ENCODE measurements at regions not wholly inside any gene's neighbourhood (a gene's known extent, or its start where the extent isn't known, plus 50 kb on each side); places are given as distances from the start of the nearest gene placed in this dataset.
A peak's percentile ranks its signal among the peaks of the same experiment; 100 is the strongest.

DNA sequence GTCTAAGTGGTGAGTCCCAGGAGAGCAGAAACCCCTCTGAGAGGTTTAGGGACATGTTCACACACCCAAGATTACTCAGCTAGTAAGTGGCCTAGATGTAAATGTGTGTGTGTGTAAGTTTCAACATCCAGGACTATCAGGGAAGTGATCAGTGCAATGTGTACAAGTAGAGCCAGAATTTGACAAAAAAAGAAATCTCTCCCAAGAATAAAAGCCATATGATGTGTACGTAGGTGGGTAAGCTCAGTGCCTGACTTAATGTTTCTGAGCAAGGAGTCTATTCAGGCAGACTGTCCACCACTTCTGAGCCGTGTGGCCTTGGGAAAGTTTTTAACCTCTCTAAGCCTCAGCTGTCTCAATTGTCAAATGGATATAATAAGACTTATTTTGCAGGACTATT lies 133.8 kb upstream of the NAV2 start (continued):
- TF ChIP-seq, protein P1, sequence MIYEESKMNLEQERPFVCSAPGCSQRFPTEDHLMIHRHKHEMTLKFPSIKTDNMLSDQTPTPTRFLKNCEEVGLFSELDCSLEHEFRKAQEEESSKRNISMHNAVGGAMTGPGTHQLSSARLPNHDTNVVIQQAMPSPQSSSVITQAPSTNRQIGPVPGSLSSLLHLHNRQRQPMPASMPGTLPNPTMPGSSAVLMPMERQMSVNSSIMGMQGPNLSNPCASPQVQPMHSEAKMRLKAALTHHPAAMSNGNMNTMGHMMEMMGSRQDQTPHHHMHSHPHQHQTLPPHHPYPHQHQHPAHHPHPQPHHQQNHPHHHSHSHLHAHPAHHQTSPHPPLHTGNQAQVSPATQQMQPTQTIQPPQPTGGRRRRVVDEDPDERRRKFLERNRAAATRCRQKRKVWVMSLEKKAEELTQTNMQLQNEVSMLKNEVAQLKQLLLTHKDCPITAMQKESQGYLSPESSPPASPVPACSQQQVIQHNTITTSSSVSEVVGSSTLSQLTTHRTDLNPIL (CRISPR knock-in tag; IDR thresholded peaks at IDR 0.05; ENCODE audit: low read depth), result no peak

DNA sequence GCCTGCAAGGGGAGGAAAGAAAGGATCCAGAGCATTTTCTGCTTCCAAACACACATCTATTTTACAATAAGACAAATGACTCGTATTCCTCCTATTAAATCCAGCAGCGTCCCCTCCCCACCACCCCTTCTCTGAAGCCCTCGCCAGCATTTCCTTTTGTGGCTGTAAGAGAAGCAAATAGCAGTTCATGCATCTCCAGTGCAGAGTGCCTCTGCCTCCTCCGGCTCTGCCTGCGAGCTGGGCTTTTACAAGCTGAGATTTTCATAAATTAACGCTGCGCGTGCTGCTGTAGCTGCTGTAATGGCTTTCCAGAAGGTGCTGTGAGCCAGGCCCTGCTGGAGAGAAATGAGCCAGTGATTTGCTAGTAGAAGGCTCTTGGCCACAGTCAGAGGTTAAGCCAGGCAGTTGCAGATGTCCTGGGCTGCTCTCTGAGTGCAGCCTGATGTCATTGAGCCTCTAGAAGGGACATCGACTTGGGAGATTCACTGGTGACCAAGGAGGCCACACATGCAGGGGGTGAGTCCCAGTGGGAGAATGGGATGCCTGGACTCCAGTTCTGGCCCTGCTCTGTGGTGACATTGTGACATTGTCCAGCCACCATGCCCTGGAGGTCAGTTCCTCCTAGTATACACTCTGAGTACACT lies 134.5 kb upstream of the NAV2 start:
- TF ChIP-seq ZNF70 (CRISPR knock-in tag; IDR thresholded peaks at IDR 0.05) (no peak), GLIS3 (CRISPR knock-in tag; IDR thresholded peaks at IDR 0.05) (no peak), TOX (CRISPR knock-in tag; IDR thresholded peaks at IDR 0.05; ENCODE audit: borderline replicate concordance) (no peak), SNAI2 (CRISPR knock-in tag; IDR thresholded peaks at IDR 0.05) (no peak), OSR1 (CRISPR knock-in tag; IDR thresholded peaks at IDR 0.05) (no peak), ZNF8 (CRISPR knock-in tag; IDR thresholded peaks at IDR 0.05) (no peak), ESRRG (CRISPR knock-in tag; IDR thresholded peaks at IDR 0.05) (no peak), ZNF565 (CRISPR knock-in tag; conservative IDR thresholded peaks at IDR 0.05; ENCODE audit: low read depth) (no peak), RARB (CRISPR knock-in tag; IDR thresholded peaks at IDR 0.05) (no peak)
- TF ChIP-seq, protein P2, sequence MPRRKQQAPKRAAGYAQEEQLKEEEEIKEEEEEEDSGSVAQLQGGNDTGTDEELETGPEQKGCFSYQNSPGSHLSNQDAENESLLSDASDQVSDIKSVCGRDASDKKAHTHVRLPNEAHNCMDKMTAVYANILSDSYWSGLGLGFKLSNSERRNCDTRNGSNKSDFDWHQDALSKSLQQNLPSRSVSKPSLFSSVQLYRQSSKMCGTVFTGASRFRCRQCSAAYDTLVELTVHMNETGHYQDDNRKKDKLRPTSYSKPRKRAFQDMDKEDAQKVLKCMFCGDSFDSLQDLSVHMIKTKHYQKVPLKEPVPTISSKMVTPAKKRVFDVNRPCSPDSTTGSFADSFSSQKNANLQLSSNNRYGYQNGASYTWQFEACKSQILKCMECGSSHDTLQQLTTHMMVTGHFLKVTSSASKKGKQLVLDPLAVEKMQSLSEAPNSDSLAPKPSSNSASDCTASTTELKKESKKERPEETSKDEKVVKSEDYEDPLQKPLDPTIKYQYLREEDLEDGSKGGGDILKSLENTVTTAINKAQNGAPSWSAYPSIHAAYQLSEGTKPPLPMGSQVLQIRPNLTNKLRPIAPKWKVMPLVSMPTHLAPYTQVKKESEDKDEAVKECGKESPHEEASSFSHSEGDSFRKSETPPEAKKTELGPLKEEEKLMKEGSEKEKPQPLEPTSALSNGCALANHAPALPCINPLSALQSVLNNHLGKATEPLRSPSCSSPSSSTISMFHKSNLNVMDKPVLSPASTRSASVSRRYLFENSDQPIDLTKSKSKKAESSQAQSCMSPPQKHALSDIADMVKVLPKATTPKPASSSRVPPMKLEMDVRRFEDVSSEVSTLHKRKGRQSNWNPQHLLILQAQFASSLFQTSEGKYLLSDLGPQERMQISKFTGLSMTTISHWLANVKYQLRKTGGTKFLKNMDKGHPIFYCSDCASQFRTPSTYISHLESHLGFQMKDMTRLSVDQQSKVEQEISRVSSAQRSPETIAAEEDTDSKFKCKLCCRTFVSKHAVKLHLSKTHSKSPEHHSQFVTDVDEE (CRISPR knock-in tag; IDR thresholded peaks at IDR 0.05), result no peak; the same call in 1 of the 2 replicates
- TF ChIP-seq, protein P3, sequence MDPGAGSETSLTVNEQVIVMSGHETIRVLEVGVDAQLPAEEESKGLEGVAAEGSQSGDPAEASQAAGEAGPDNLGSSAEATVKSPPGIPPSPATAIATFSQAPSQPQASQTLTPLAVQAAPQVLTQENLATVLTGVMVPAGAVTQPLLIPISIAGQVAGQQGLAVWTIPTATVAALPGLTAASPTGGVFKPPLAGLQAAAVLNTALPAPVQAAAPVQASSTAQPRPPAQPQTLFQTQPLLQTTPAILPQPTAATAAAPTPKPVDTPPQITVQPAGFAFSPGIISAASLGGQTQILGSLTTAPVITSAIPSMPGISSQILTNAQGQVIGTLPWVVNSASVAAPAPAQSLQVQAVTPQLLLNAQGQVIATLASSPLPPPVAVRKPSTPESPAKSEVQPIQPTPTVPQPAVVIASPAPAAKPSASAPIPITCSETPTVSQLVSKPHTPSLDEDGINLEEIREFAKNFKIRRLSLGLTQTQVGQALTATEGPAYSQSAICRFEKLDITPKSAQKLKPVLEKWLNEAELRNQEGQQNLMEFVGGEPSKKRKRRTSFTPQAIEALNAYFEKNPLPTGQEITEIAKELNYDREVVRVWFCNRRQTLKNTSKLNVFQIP (CRISPR knock-in tag; IDR thresholded peaks at IDR 0.05; ENCODE audit: borderline replicate concordance, low read depth), result no peak

DNA sequence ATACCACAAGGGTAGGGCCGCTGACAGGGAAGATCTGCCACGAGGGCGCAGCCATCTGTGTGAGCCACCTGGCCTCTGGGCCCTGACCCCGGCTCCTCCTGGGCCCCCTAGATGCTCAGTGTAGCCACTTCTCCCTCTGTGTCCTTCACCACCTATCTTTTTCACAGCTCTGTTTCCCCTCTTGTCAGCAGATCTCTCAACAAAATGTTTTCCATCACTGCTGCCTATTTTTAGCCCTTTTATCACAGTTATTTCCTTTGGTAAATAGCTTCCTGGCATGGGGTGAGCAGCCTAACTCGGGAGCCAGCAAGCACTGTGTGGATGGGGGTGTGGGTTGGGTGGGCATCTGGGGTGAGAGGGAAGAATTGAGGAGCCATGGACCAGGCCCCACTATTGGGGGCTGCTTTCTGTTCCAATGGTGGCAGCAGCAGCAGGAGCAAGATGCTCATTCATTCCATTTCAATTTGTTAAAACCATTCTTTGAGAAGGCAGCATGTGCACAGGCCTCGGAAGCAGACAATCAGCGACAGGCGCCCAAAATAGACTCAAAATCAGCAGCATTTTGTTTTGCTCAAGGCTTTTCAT lies 135.2 kb upstream of the NAV2 start:
- no peak for TF ChIP-seq OSR1 (CRISPR knock-in tag; IDR thresholded peaks at IDR 0.05)
- no peak for TF ChIP-seq SNAI2 (CRISPR knock-in tag; IDR thresholded peaks at IDR 0.05)
- TF ChIP-seq TOX (CRISPR knock-in tag; IDR thresholded peaks at IDR 0.05; ENCODE audit: borderline replicate concordance), result no peak
- TF ChIP-seq, protein P4, sequence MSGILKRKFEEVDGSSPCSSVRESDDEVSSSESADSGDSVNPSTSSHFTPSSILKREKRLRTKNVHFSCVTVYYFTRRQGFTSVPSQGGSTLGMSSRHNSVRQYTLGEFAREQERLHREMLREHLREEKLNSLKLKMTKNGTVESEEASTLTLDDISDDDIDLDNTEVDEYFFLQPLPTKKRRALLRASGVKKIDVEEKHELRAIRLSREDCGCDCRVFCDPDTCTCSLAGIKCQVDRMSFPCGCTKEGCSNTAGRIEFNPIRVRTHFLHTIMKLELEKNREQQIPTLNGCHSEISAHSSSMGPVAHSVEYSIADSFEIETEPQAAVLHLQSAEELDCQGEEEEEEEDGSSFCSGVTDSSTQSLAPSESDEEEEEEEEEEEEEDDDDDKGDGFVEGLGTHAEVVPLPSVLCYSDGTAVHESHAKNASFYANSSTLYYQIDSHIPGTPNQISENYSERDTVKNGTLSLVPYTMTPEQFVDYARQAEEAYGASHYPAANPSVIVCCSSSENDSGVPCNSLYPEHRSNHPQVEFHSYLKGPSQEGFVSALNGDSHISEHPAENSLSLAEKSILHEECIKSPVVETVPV (CRISPR knock-in tag; IDR thresholded peaks at IDR 0.05), result no peak
- TF ChIP-seq PPARA (CRISPR knock-in tag; IDR thresholded peaks at IDR 0.05; ENCODE audit: borderline replicate concordance), result no peak
- ATAC-seq, result peak; percentile 61

More for the DNA sequence above, 134.5 kb upstream of the NAV2 start:
- ATAC-seq, result peak; percentile 87

DNA sequence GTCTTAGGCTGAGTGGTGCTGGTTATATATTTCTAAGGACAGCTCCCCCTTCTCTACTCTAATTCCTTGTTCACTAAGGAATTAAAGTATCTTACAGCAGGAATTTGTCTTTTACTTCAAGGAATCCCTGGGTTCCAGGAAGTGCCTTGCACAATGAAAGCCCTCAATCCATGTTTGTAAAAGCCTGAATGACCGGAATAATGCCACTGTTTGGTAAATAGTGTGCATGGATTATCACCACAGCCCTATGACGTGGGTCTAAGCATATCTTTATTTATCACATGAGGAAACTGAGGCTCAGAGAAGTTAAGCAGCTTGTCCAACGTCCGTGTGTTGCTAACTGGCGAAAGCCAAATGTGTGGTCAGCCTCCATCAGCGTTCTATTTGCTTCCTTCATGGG lies 135.7 kb upstream of the NAV2 start:
- no peak for ATAC-seq
- TF ChIP-seq, protein P5, sequence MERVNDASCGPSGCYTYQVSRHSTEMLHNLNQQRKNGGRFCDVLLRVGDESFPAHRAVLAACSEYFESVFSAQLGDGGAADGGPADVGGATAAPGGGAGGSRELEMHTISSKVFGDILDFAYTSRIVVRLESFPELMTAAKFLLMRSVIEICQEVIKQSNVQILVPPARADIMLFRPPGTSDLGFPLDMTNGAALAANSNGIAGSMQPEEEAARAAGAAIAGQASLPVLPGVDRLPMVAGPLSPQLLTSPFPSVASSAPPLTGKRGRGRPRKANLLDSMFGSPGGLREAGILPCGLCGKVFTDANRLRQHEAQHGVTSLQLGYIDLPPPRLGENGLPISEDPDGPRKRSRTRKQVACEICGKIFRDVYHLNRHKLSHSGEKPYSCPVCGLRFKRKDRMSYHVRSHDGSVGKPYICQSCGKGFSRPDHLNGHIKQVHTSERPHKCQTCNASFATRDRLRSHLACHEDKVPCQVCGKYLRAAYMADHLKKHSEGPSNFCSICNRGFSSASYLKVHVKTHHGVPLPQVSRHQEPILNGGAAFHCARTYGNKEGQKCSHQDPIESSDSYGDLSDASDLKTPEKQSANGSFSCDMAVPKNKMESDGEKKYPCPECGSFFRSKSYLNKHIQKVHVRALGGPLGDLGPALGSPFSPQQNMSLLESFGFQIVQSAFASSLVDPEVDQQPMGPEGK (CRISPR knock-in tag; IDR thresholded peaks at IDR 0.05; ENCODE audit: borderline replicate concordance), result no peak
- no peak for TF ChIP-seq SNAI2 (CRISPR knock-in tag; IDR thresholded peaks at IDR 0.05)
- no peak for TF ChIP-seq GLIS3 (CRISPR knock-in tag; IDR thresholded peaks at IDR 0.05)
- TF ChIP-seq ESRRG (CRISPR knock-in tag; IDR thresholded peaks at IDR 0.05), result no peak
- no peak for TF ChIP-seq RARB (CRISPR knock-in tag; IDR thresholded peaks at IDR 0.05)
- no peak for TF ChIP-seq ARNTL (CRISPR knock-in tag; IDR thresholded peaks at IDR 0.05; ENCODE audit: borderline replicate concordance, low read depth)
- no peak for TF ChIP-seq ZFP30 (CRISPR knock-in tag; IDR thresholded peaks at IDR 0.05)
